ENCODE measurements at regions not wholly inside any gene's neighbourhood (a gene's known extent, or its start where the extent isn't known, plus 50 kb on each side); places are given as distances from the start of the nearest gene placed in this dataset.

DNA sequence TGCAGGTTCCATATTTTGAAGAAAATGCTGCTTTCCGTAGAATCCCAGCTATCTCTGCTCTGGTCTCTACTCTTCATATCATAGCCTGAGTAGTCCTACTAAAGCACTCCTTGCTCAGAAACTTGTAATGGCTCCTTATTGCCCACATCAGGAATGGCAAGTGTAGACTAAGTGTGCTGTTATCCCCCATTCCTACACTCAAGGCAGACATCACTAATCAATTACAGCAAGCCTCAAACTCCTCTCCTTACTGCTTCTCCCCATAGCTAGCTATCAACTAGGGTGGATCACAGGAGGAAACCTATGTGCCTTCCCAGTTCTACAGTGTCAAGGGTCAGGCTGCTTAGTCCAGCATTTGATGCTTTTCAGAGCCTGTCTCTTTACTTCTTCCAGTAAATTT, 163.4 kb downstream of the HAPSTR1 start:
- in situ Hi-C loops (cut with HindIII; ENCODE audit: low pct_unique_long_range_greater_than_20kb, low sequenced_read_pairs), result no loop called here
- ATAC-seq, result no peak
- no peak for DNase-seq (ENCODE audit: low read depth, low spot score)
- no TSS peak for BruUV-seq (replicated peaks)
- Histone ChIP-seq H3K4me3 (ENCODE audit: low read depth in 2 of 2, low read length in 2 of 2) (no peak overlapping the region), H3K9me3 (ENCODE audit: control insufficient read depth, insufficient read depth, low read depth, low read length) (no peaks in the 10 kb centered on the region), H3K27ac (ENCODE audit: low read length) (no peak overlapping the region), H3K36me3 (ENCODE audit: control insufficient read depth, insufficient read depth, low read length) (no peaks in the 10 kb centered on the region), H3K27me3 (ENCODE audit: control insufficient read depth, insufficient read depth, low read length) (peaks cover 3% of the 10 kb centered on the region; the same call in 1 of the 2 replicates), H3K4me1 (ENCODE audit: control insufficient read depth, insufficient read depth, low read length) (no peaks in the 10 kb centered on the region)
- intact Hi-C loops (cut with micrococcal nuclease; ENCODE audit: unreplicated experiment), result no loop called here
- TF ChIP-seq TCF7L2 (IDR thresholded peaks at IDR 0.05; ENCODE audit: low read depth, low read length), result no peak
- TF ChIP-seq, protein P1, sequence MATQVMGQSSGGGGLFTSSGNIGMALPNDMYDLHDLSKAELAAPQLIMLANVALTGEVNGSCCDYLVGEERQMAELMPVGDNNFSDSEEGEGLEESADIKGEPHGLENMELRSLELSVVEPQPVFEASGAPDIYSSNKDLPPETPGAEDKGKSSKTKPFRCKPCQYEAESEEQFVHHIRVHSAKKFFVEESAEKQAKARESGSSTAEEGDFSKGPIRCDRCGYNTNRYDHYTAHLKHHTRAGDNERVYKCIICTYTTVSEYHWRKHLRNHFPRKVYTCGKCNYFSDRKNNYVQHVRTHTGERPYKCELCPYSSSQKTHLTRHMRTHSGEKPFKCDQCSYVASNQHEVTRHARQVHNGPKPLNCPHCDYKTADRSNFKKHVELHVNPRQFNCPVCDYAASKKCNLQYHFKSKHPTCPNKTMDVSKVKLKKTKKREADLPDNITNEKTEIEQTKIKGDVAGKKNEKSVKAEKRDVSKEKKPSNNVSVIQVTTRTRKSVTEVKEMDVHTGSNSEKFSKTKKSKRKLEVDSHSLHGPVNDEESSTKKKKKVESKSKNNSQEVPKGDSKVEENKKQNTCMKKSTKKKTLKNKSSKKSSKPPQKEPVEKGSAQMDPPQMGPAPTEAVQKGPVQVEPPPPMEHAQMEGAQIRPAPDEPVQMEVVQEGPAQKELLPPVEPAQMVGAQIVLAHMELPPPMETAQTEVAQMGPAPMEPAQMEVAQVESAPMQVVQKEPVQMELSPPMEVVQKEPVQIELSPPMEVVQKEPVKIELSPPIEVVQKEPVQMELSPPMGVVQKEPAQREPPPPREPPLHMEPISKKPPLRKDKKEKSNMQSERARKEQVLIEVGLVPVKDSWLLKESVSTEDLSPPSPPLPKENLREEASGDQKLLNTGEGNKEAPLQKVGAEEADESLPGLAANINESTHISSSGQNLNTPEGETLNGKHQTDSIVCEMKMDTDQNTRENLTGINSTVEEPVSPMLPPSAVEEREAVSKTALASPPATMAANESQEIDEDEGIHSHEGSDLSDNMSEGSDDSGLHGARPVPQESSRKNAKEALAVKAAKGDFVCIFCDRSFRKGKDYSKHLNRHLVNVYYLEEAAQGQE (IDR thresholded peaks at IDR 0.05; ENCODE audit: insufficient read depth in 1 of 2, low read depth in 2 of 2, low read length in 1 of 2), result no peak
- TF ChIP-seq SIN3A (IDR thresholded peaks at IDR 0.05; ENCODE audit: borderline replicate concordance, insufficient read depth, low read depth, low read length), result no peak
- no peak for TF ChIP-seq POLR2AphosphoS5 (IDR thresholded peaks at IDR 0.05; ENCODE audit: low read depth, low read length)
- TF ChIP-seq, protein P2, sequence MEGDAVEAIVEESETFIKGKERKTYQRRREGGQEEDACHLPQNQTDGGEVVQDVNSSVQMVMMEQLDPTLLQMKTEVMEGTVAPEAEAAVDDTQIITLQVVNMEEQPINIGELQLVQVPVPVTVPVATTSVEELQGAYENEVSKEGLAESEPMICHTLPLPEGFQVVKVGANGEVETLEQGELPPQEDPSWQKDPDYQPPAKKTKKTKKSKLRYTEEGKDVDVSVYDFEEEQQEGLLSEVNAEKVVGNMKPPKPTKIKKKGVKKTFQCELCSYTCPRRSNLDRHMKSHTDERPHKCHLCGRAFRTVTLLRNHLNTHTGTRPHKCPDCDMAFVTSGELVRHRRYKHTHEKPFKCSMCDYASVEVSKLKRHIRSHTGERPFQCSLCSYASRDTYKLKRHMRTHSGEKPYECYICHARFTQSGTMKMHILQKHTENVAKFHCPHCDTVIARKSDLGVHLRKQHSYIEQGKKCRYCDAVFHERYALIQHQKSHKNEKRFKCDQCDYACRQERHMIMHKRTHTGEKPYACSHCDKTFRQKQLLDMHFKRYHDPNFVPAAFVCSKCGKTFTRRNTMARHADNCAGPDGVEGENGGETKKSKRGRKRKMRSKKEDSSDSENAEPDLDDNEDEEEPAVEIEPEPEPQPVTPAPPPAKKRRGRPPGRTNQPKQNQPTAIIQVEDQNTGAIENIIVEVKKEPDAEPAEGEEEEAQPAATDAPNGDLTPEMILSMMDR (IDR thresholded peaks at IDR 0.05), result no peak
- POLR2A ChIA-PET, result no interaction called here
- CTCF ChIA-PET, result no interaction called here

DNA sequence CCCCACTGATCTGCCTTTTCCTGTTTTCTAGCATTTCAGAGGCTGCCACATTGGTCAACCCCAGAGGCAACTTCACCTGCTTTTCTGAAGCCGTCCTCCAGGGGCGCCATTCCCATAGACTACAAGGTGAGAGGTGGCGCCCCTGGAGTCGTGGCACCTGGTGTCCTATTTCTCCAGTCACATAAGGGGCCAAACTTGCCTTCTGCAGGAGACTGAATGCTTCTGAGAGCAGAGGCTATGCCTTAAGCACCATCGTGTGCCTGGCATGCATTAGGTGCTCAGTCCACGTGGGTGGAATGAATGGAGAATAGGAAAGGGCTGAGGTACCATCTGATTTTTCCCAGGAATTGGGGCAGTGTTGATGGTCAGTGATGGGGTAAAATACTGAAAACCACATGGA, 164.8 kb downstream of the HAPSTR1 start:
- no peaks in the 10 kb centered on the region for H3K36me3 ChIP-seq (ENCODE audit: control insufficient read depth, insufficient read depth, low read length)
- H3K27me3 ChIP-seq (ENCODE audit: control insufficient read depth, insufficient read depth, low read length), result peaks cover 3% of the 10 kb centered on the region; the same call in 1 of the 2 replicates
- peak; percentile 61; the same call in 1 of the 2 replicates for ATAC-seq
- ChIA-PET CTCF (no interaction called here), POLR2A (no interaction called here)
- intact Hi-C loops (cut with micrococcal nuclease; ENCODE audit: unreplicated experiment) (no loop called here), in situ Hi-C loops (cut with HindIII; ENCODE audit: low pct_unique_long_range_greater_than_20kb, low sequenced_read_pairs) (no loop called here)
- H3K4me1 ChIP-seq (ENCODE audit: control insufficient read depth, insufficient read depth, low read length), result no peaks in the 10 kb centered on the region
- H3K4me3 ChIP-seq (ENCODE audit: low read depth in 2 of 2, low read length in 2 of 2), result no peak overlapping the region
- H3K9me3 ChIP-seq (ENCODE audit: control insufficient read depth, insufficient read depth, low read depth, low read length), result no peaks in the 10 kb centered on the region
- no peak for DNase-seq (ENCODE audit: low read depth, low spot score)
- TF ChIP-seq, protein P1 (IDR thresholded peaks at IDR 0.05; ENCODE audit: insufficient read depth in 1 of 2, low read depth in 2 of 2, low read length in 1 of 2), result no peak
- TF ChIP-seq POLR2AphosphoS5 (IDR thresholded peaks at IDR 0.05; ENCODE audit: low read depth, low read length) (no peak), SIN3A (IDR thresholded peaks at IDR 0.05; ENCODE audit: borderline replicate concordance, insufficient read depth, low read depth, low read length) (no peak), TCF7L2 (IDR thresholded peaks at IDR 0.05; ENCODE audit: low read depth, low read length) (no peak)
- TF ChIP-seq, protein P2 (IDR thresholded peaks at IDR 0.05), result peak; percentile 84
- BruUV-seq (replicated peaks), result no TSS peak
- H3K27ac ChIP-seq (ENCODE audit: low read length), result no peak overlapping the region
